ENCODE measurements at regions not wholly inside any gene's neighbourhood (a gene's known extent, or its start where the extent isn't known, plus 50 kb on each side); places are given as distances from the start of the nearest gene placed in this dataset.

DNA sequence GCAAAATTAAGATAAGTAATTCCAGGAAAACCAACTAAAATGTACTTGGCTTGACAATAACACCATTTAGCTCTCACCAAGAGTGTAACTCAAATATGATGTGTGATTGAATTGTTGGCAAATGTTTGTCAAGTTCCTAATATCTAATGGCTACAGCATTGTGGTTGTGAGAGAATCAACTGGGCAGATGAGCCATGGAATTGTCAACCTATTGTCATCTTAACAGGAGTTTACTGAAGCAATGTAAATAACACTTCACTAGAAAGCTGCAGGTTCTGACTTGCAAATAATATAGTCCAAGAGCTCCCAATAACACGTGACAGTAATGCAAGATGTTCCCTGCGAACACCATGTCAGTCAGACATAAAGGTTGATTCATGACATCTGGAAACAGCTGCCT, 495.2 kb upstream of the MEIS1 start:
- no peak overlapping the region for H3K4me3 ChIP-seq (ENCODE audit: low read depth, low read length)
- no peaks in the 10 kb centered on the region for H3K36me3 ChIP-seq
- peaks cover 77% of the 10 kb centered on the region for H3K27me3 ChIP-seq (ENCODE audit: insufficient read depth, low read depth, severe bottlenecking)
- DNase-seq: no peak
- TF ChIP-seq, protein P1, sequence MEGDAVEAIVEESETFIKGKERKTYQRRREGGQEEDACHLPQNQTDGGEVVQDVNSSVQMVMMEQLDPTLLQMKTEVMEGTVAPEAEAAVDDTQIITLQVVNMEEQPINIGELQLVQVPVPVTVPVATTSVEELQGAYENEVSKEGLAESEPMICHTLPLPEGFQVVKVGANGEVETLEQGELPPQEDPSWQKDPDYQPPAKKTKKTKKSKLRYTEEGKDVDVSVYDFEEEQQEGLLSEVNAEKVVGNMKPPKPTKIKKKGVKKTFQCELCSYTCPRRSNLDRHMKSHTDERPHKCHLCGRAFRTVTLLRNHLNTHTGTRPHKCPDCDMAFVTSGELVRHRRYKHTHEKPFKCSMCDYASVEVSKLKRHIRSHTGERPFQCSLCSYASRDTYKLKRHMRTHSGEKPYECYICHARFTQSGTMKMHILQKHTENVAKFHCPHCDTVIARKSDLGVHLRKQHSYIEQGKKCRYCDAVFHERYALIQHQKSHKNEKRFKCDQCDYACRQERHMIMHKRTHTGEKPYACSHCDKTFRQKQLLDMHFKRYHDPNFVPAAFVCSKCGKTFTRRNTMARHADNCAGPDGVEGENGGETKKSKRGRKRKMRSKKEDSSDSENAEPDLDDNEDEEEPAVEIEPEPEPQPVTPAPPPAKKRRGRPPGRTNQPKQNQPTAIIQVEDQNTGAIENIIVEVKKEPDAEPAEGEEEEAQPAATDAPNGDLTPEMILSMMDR (IDR thresholded peaks at IDR 0.05; ENCODE audit: low read depth, low read length): no peak
- H3K27ac ChIP-seq: no peak overlapping the region
- H3K9me3 ChIP-seq (ENCODE audit: severe bottlenecking): no peaks in the 10 kb centered on the region

DNA sequence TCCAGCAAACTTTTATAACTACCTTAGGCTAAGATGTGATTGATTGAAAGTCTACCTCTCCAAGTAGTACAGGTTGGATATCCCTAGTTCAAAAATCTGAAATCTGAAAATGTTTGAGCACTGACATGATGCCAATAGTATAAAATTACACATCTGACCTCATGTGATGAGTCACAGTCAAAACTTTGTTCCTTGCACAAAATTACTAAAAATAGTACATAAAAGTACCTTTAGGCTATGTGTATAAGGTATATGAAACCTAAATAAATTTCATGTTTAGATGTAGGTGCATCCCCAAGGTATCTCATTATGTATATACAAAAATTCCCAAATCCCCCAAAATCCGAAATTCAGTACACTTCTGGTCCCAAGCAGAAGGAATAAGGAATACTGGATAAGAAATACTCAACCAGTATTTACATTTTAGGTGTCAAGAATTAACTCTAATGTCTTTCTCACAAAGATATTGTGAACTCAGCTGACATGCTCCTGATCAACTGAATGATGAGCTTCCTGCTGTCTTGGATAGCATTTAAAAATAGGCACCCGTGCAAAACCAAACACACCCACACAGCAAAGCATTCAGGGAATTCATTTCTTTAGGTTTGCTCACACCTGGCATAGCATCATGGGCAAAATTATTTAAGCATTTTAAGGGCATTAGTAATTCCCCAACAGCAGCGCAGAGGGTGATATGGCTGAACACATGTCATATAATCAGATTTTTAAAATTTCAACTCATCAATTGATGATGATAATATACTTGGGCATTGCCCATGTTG, 497.4 kb upstream of the MEIS1 start:
- Histone ChIP-seq H3K27me3 (ENCODE audit: insufficient read depth, low read depth, severe bottlenecking) (peaks cover 77% of the 10 kb centered on the region), H3K27ac (no peak overlapping the region), H3K9me3 (ENCODE audit: severe bottlenecking) (no peaks in the 10 kb centered on the region), H3K36me3 (no peaks in the 10 kb centered on the region), H3K4me3 (ENCODE audit: low read depth, low read length) (no peak overlapping the region)
- DNase-seq: no peak
- TF ChIP-seq, protein P1 (IDR thresholded peaks at IDR 0.05; ENCODE audit: low read depth, low read length): no peak

DNA sequence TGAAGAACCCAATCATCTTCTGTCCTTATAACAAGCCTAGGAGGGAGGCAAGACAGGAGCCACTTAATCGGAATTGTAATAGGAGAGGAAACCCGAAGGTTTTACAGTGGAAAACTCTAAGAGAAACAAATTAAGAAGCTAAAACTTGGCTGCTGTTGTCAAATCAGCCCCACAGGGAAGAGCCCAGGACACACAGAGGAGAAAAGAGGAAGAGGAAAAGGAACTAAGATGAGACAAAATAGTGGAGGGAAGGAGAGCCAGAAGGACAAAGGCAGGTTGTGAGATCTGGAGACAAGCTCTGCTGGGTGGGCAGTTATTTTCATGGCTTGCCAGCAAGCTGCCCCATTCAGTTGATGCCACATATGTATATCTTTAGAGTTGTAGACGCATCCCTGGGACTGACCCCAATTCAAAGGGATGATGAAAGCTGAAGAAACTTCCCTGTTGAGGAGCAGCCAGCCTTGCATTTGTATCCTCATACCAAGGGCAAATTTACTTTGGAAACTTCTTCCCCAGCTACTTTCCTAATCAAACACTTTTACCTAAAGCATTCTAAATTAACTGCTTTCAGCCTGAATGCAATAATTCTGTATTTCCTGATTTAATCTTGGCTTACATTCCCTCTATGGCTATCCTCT, 499.8 kb upstream of the MEIS1 start:
- TF ChIP-seq, protein P1 (IDR thresholded peaks at IDR 0.05; ENCODE audit: low read depth, low read length): no peak
- Histone ChIP-seq H3K4me3 (ENCODE audit: low read depth, low read length) (no peak overlapping the region), H3K9me3 (ENCODE audit: severe bottlenecking) (no peaks in the 10 kb centered on the region), H3K27me3 (ENCODE audit: insufficient read depth, low read depth, severe bottlenecking) (peaks cover 84% of the 10 kb centered on the region), H3K36me3 (no peaks in the 10 kb centered on the region), H3K27ac (no peak overlapping the region)
- DNase-seq: no peak

DNA sequence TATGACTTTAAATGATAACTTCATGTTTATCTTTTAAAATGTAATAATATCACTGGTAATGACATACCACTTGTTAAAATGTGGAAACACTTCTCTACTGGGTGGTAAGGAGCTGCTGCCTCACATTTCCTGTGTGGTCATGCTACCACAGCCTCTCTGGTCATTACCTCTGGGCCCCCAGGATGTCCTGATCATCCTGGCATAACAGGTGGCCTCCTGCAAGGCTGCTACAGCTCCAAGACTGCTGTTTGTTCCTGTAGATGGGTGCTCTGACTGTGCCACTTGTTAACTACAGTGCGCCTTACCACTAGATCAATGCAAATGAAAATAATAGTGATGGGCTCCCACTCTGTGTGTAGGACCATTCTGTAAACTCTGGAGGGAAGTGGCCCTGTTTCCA, 500.2 kb upstream of the SPRED2 start:
- Histone ChIP-seq H3K27me3 (ENCODE audit: insufficient read depth, low read depth, severe bottlenecking) (peaks cover 87% of the 10 kb centered on the region), H3K36me3 (no peaks in the 10 kb centered on the region), H3K27ac (no peak overlapping the region), H3K4me3 (ENCODE audit: low read depth, low read length) (no peak overlapping the region), H3K9me3 (ENCODE audit: severe bottlenecking) (peaks cover 6% of the 10 kb centered on the region)
- TF ChIP-seq, protein P1 (IDR thresholded peaks at IDR 0.05; ENCODE audit: low read depth, low read length): no peak
- DNase-seq: no peak

DNA sequence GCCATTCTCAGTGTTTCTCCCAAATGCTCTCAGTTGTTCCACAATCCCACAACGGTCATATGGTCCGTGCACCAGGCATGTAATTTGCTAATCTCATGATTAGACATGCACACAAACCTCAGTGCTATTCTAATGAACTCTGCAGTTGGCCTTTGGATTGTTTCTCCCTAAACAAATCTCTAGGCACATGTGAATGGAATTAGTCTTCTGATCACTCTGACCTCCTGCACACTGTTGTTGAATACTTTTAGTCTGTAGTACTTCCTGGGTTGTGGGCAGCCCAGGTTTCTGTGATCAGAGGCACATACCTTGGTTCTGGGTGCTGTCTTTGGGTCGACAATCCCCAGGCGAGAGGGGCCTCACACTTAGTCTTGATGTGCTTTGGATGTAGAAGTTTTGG, 498.7 kb upstream of the SPRED2 start:
- no peak for DNase-seq
- Histone ChIP-seq H3K27ac (no peak overlapping the region), H3K4me3 (ENCODE audit: low read depth, low read length) (no peak overlapping the region), H3K36me3 (no peaks in the 10 kb centered on the region), H3K9me3 (ENCODE audit: severe bottlenecking) (peaks cover 6% of the 10 kb centered on the region), H3K27me3 (ENCODE audit: insufficient read depth, low read depth, severe bottlenecking) (peaks cover 72% of the 10 kb centered on the region)
- TF ChIP-seq, protein P1 (IDR thresholded peaks at IDR 0.05; ENCODE audit: low read depth, low read length): no peak

All from WERI-Rb-1 (cell line).